ENCODE measurements at regions not wholly inside any gene's neighbourhood (a gene's known extent, or its start where the extent isn't known, plus 50 kb on each side); places are given as distances from the start of the nearest gene placed in this dataset.

DNA sequence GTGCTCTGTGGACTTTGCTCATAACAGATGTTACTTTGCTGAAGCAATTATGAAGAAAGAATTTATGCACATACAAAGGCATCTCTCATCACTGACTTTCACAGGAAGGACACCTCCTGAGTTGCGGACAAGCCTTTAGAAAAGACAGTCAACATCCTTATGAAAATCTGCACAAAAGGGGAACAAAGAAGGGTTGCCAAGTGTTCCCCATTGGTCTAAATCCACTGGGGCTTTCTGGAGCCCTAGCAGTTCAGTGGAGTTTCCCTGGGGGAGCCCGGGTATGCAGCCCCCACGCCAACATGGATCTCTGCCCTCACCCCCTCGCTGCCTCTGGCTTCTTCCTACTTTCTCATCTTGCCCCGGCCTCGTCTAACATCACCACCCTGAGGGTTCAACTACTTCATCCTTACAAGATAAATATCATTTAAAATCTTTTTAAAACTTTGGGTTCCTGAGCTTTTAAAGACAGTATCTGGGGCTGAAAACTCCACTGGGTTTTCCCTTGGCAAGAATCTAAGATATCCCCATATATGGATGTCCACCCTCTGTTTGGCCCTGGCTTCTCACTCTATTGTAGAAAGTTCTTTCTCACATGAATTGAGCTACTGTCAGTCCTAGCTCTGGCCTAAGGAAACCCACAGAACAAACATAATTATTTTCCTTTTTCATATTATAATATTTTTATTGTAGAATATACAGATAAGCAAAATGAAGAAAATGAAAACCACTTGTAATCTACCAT, 207.9 kb upstream of the RGMA start:
- no peak for DNase-seq

DNA sequence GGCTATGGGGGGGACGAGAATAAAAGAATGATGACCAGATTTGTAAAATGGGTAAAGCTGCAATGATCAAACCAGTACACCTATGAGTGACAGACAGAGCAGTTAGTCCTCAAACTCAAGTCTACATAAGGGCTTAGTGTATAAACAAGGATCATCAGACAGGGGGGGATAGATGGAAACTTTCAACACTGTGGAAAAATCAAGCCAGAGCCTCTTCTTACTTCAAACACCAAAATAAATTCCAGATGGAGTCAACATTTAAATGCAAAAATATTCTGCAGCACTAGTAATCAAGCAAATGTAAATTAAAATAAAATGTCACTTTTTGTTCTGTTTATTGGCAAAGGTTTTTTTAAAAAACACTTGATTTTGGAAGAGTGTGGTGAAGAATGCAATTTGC, 205.9 kb upstream of the RGMA start:
- DNase-seq: no peak

DNA sequence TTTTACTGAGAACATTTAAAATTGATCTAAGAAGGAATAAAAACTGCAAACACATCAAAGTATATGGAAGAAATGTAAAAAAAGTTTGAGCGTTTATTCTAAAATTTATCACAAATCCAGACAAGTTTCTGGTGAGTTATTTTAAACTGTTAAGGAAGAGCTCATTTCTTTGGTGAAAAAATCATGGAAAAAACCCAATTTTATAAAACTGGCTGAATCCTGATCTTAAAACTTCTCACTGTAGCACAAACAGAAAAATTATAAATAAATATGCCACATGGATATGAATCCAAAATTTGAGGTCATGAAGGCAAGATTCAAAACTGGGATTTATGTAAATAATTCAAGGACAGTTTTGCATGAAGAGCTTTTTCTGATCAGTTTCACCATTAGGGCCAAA, 205.1 kb upstream of the RGMA start:
- no peak for DNase-seq

DNA sequence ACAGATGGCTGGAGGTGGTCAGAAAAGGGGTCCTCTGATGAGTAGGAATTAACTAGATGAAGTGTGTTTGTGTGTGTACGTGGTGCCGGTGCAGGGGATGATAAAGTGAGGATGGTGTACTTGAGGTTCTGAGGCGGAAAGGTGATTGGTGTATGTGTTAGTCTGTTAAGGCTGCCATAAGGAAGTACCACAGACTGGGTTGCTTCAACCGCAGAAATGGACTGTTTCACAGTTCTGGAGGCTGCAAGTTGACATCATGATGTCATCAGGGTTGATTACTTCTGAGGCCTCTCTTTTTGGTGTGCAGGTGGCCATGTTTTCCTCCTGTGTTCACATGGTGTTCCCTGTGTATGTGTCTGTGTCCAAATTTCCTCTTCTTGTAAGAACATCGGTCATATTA, 202.4 kb upstream of the RGMA start:
- no peak for DNase-seq

DNA sequence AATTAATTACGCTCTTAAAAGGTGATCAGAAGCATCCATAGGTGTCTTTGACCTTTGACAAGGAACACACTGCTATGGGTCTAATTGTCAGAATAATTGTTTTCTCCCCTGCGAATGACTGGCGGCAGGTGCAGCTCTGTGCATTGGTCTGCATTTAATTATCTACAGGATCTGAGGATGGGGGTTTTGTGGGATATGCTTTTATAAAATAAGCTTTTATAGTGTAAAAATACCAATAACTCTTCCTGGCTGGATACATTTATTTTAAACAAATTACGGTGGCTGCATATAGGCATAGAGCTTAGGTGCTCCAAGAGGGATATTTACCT, 201.6 kb upstream of the RGMA start:
- no peak for DNase-seq

DNA sequence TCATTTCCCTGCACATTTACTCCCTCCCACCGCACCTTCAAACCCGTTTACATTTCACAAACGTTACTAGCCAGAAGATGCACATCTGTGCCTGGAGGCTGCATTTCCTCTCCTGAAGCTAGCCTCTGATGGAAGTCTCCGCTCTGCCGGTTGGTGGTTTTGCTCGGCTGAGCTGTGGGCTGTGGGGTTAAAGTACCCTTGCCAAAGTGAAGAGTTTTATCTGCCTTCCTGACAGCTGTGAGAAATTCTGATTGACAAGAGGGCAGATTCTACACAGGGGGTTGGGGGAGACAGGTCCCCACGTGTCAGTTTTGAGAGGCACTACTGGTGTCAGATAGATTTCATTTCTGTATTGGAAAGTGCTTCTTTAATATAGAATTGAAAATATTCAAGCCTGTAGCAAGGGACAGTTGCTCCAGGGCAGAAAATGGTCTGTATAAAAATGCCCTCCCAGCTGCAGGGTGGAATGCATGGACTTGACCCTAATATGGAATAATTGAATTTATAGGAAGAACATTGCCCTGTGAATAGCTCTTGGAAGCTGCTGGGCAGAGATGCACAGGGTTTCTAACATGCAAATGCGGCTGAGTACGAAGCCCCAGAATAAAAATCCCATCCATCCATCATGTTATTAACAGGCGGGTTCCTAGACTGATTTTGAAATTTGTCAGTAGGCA, 201.1 kb upstream of the RGMA start:
- no peak for DNase-seq

DNA sequence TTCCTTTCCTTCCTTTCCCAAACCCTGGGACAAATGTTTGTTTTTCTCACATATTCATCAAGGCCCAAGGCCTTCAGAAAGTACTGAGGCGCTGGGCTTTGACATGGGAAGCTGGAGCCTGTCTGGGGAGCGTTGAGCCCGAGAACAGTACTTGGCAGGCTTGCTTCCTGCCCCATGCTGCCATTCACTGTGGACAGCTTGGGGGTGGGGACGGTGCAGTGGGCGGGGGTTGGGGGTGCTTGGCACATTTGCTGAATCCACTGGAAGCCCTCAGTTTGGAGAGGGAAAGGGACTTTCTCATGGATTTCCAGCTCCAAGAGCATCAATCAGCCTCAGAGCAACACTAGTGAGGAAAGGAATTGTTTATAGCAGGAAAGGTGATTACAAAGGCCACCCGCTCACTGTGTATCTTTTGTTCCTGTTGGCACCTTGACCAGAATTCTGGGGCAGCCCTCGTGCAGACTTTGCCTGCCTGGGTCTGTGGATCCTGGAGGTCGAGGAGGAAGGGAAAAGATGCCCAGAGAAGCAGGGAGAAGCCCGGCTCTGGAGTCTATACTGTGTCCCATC, 199.8 kb upstream of the RGMA start:
- DNase-seq: no peak

DNA sequence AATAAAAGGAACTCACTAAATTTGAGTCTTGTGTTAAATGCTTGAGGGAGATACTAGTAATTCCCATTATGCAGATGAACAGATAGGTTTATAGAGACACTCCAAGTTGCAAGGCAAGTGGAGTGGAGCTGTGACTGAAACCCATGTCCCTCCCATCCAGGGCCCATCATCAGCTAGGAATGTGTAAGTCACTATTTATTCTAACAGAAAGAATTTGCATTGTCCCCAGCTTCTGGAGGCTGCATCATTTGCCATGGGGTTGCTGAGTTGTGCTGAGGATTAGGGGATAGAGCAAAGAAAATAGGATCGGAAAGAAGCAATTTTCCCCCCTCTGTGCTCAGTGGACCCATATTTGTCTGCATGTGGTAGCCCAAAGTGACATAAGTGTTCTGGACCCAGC, 197.4 kb upstream of the RGMA start:
- no peak for DNase-seq

DNA sequence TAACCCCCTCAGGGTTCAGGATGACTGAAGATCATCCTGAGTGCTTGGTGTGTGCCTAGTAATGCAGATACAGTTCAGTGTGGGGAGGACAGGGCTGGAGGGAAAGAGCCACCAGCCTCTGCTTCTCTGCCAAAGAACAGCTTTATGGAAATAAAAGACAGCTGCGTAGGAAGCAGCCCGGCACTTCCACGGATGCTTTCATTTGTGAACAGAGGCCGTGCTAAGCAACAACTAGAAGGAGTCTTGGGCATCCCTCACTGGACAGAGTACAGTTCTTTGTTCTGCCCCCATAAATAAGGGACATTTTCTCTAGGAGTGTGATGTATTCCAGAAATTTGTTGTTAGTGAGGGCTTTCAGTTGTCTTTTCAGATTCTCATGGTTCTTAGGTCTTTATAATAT, 194.8 kb upstream of the RGMA start:
- DNase-seq: no peak

DNA sequence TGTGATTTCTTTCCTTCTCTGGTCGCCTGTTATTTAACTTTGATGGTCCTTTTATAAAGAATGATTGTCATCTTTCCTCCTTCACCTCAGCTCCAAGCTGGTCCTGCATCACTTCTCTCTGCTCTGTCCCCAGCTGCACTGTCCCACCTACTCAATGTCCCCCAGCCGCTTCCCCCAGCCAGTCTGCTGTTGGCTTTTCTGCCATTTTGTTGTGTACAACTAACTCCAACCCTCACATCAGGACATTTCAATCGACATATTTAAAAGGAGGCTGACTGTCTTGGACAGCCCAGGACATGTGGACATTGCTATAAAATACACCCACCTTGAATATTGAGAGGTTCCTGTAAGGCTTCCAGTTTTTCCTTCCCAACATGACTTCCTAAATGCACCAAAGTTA, 193.8 kb upstream of the RGMA start:
- no peak for DNase-seq

DNA sequence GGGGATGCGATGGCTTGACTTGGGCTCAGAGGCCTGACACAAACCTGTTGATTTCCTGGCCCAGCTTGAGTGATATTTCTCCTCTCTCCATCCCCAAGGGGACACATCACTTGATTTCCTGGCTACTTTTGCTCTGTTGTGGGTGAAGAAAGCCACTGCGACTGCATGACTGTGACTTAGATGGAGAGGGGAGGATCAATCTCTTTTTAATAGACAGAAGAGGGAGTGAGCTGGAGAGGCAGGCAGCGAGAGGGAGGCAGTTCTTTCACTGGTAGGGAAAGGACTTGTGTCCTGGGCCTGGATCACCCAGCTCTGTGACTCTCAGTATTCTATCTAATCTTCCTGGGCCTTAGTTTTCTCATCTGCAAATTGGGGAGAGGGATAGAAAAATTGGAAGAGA, 189.8 kb upstream of the RGMA start:
- DNase-seq: no peak

GRCh38 chr15:93278006-93278405, 189.0 kb upstream of the RGMA start:
- no peak for DNase-seq

GRCh38 chr15:93274257-93274656, 185.2 kb upstream of the RGMA start:
- DNase-seq: no peak

DNA sequence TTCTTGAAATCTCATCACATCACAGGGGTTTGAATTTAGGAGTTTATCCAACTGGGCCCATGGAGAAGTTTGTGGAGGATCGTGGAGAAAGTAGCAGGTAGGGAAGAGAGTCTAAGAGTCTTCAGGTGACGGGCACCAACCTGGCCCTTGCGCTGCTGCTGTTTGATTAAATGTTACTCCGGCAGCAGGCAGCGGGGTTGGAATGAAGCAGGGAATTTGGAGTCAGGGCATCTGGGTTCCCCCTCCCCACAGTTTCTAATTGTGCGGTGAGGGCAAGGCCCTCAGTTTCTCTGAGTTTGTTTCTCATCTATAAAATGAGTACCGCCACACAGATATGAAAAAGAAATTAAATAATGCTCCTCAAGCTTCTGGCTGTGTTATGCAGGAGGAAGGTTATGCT, 182.9 kb upstream of the RGMA start:
- DNase-seq: no peak

- no peak for DNase-seq
These were observed 182.0 kb upstream of the RGMA start for GRCh38 chr15:93270937-93271467.

DNA sequence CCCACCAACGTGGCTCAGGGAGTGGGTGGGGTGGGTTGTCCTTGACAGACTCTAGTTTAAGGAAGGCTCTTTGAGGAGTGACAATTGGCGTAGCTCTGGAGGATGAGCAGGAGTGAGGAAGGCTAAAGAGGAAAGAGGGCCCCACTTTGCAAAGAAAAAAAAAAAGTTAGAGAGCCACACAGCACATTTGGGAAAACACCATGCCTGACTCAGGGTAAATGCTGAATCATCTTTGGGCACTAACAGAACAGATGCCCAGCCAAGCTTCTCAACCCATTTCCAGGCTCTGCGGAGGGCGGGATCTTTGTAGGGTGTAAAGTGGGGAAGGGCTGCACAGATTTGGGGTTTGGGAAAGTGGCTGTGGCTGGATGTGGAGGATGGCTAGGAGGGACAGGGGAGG, 179.1 kb upstream of the RGMA start:
- no peak for DNase-seq

DNA sequence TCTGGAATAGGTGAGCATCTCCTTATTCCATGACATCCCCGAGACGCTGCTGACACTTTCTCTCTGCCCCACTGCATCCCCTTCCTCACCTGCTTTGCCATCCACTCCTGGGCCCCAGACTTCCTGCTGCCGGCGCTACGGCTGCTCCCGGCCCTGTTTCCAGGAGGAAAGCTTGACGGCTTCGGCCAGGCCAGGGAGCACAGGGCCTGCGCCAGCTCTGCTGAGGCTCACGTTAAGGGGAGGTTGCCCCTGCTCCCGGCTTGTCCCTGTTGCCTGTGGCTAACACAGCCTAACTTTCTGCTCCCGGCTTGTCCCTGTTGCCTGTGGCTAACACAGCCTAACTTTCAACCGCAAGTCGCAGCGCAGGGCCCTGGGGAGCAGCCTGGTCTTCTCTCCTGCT, 177.3 kb upstream of the RGMA start:
- no peak for DNase-seq

- no peak for DNase-seq
These were observed 176.1 kb upstream of the RGMA start for GRCh38 chr15:93265111-93265556.

DNA sequence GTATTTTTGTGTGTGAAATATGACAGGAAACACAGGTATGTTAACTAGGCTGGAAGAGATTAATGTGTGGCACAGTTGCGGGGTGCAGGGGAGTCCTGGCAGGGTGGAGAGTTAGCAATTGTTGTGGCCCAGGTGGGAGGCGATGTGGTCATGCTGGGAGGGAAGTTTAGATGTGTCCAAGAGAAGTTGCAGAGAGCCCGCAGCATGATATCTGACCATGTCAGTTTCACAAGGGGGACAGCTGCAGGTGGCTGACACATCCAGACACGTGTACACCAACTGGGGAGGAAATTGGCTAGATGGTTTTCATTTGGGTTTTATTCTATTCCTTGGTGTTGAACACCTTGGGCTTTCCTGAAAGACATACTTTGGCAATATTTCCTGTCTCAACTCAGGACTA, 172.8 kb upstream of the RGMA start:
- no peak for DNase-seq

GRCh38 chr15:93257920-93258319, 168.9 kb upstream of the RGMA start:
- no peak for DNase-seq

GRCh38 chr15:93253681-93254080, 164.7 kb upstream of the RGMA start:
- DNase-seq: no peak

- DNase-seq: no peak
These were observed 163.8 kb upstream of the RGMA start for GRCh38 chr15:93252780-93253179.

- DNase-seq: no peak
These were observed 161.9 kb upstream of the RGMA start for GRCh38 chr15:93250950-93251349.

GRCh38 chr15:93250209-93250608, 161.2 kb upstream of the RGMA start:
- DNase-seq: no peak
